ENCODE measurements at regions not wholly inside any gene's neighbourhood (a gene's known extent, or its start where the extent isn't known, plus 50 kb on each side); places are given as distances from the start of the nearest gene placed in this dataset.

GRCh38 chr15:27650244-27650643 lies 448.9 kb downstream of the OCA2 start:
- Histone ChIP-seq H2AK5ac (ENCODE audit: insufficient read length, low read length) (no peak overlapping the region), H3K14ac (ENCODE audit: insufficient read depth, low read length) (no peak overlapping the region), H3T11ph (ENCODE audit: low read length) (no peak overlapping the region), H4K91ac (ENCODE audit: insufficient read length, low read depth, low read length) (no peak overlapping the region), H2BK12ac (ENCODE audit: insufficient read length, low read depth, low read length) (no peak overlapping the region), H3K4me2 (ENCODE audit: insufficient read depth, insufficient read length, low read length) (no peak overlapping the region), H3K18ac (ENCODE audit: insufficient read length, low read depth, low read length) (no peak overlapping the region), H2BK15ac (ENCODE audit: low read depth, low read length) (no peak overlapping the region), H2BK20ac (ENCODE audit: low read depth, low read length, poor library complexity, severe bottlenecking) (no peak overlapping the region), H4K20me1 (ENCODE audit: control insufficient read depth, insufficient read depth, insufficient read length) (no peaks in the 10 kb centered on the region), H2AFZ (ENCODE audit: low read length) (no peak overlapping the region), H4K8ac (replicated peaks; ENCODE audit: insufficient read length, low read depth, low read length) (no peak overlapping the region), H3K4ac (ENCODE audit: low read depth, low read length) (no peak overlapping the region), H3K23ac (ENCODE audit: insufficient read length, low read depth, low read length) (no peak overlapping the region), H3K23me2 (ENCODE audit: insufficient read length, low read depth, low read length, poor library complexity, severe bottlenecking) (no peaks in the 10 kb centered on the region), H2BK120ac (ENCODE audit: low read depth, low read length, poor library complexity, severe bottlenecking) (no peak overlapping the region), H3K9me3 (ENCODE audit: control insufficient read depth, low read depth, low read length) (no peaks in the 10 kb centered on the region), H3K4me1 (ENCODE audit: insufficient read depth, low read length) (no peaks in the 10 kb centered on the region; the same call in 1 of the 2 replicates), H3K79me1 (ENCODE audit: insufficient read depth, low read depth, low read length, poor library complexity, severe bottlenecking) (no peaks in the 10 kb centered on the region), H3K79me2 (ENCODE audit: insufficient read depth, low read length) (no peaks in the 10 kb centered on the region), H4K5ac (ENCODE audit: insufficient read length, low read depth, low read length) (no peak overlapping the region), H2BK5ac (ENCODE audit: insufficient read length, low read length) (no peak overlapping the region), H3K9ac (ENCODE audit: extremely low read depth, insufficient read length, low read length) (no peak overlapping the region), H3K27me3 (ENCODE audit: insufficient read depth, low read length) (no peaks in the 10 kb centered on the region), H3K56ac (ENCODE audit: insufficient read length, low read depth, low read length) (no peak overlapping the region), H3K27ac (ENCODE audit: insufficient read length, low read depth, low read length) (no peak overlapping the region)
- DNase-seq: no peak
- TF ChIP-seq, protein P1, sequence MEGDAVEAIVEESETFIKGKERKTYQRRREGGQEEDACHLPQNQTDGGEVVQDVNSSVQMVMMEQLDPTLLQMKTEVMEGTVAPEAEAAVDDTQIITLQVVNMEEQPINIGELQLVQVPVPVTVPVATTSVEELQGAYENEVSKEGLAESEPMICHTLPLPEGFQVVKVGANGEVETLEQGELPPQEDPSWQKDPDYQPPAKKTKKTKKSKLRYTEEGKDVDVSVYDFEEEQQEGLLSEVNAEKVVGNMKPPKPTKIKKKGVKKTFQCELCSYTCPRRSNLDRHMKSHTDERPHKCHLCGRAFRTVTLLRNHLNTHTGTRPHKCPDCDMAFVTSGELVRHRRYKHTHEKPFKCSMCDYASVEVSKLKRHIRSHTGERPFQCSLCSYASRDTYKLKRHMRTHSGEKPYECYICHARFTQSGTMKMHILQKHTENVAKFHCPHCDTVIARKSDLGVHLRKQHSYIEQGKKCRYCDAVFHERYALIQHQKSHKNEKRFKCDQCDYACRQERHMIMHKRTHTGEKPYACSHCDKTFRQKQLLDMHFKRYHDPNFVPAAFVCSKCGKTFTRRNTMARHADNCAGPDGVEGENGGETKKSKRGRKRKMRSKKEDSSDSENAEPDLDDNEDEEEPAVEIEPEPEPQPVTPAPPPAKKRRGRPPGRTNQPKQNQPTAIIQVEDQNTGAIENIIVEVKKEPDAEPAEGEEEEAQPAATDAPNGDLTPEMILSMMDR (conservative IDR thresholded peaks at IDR 0.05): no peak
- H3K9me3 Mint-ChIP-seq: peaks cover 0 to 4% of the 10 kb centered on the region in 2 experiments; a peak in 2 of 5 replicates
- H3K4me3 Mint-ChIP-seq: no peak overlapping the region
- H3K27me3 Mint-ChIP-seq (ENCODE audit: low read depth): no peaks in the 10 kb centered on the region
- H3K4me1 Mint-ChIP-seq: peaks cover 14 to 15% of the 10 kb centered on the region in 2 experiments
- no peak overlapping the region; a peak in 1 of 7 replicates for H3K27ac Mint-ChIP-seq
- no peaks in the 10 kb centered on the region; a peak in 2 of 7 replicates for H3K36me3 Mint-ChIP-seq (ENCODE audit: insufficient read depth in 1 of 3, low read depth in 3 of 3)
- WGBS (ENCODE audit: extremely low coverage, insufficient read length, low lambda C conversion rate): no CpG with 5 or more reads among the region's 2 CpGs
